ENCODE measurements at regions not wholly inside any gene's neighbourhood (a gene's known extent, or its start where the extent isn't known, plus 50 kb on each side); places are given as distances from the start of the nearest gene placed in this dataset.

GRCh38 chr1:87594736-87595383 lies 266.2 kb downstream of the LMO4 start:
- no peak for TF ChIP-seq CTCF (IDR thresholded peaks at IDR 0.05; ENCODE audit: insufficient read depth, low read length)
- no peak for TF ChIP-seq REST (IDR thresholded peaks at IDR 0.05; ENCODE audit: insufficient replicate concordance, low read depth)

Data from HL-60 (cell line).